ENCODE measurements at regions not wholly inside any gene's neighbourhood (a gene's known extent, or its start where the extent isn't known, plus 50 kb on each side); places are given as distances from the start of the nearest gene placed in this dataset.
A peak's percentile ranks its signal among the peaks of the same experiment; 100 is the strongest.

DNA sequence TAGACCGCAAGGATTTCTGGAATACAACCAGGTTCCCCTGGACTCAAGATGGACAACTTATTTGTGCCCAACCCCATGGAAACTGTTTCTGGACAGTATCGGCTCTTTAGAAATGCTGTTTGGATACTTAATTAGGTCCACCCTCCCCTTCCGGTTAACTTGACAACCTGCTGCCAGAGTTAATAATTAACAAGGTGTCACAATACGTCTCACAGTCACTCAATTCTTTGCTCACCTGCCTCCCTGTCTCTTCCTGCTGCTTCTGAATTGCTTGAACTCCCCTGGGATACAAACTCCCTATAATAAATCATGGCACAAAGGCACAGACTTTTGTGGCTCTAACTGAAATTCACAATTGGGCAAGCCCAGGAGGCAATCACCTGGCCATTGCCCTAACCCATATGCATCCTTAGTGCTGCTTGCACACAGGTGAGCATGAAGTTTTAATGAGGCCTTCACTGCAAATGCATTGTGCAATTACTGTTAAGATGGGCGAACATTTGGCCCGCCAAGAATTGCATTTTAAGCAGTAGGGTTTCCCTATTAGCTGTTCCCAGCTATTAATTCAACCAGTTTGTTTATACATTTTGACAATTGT is 504.4 kb upstream of the NOX3 start:
- no peak overlapping the region for H3K4me3 Mint-ChIP-seq
- H3K9me3 Mint-ChIP-seq, result no peaks in the 10 kb centered on the region
- peak overlapping the region in 1 of 3 experiments; percentile 10 for H3K27ac Mint-ChIP-seq
- TF ChIP-seq, protein P1, sequence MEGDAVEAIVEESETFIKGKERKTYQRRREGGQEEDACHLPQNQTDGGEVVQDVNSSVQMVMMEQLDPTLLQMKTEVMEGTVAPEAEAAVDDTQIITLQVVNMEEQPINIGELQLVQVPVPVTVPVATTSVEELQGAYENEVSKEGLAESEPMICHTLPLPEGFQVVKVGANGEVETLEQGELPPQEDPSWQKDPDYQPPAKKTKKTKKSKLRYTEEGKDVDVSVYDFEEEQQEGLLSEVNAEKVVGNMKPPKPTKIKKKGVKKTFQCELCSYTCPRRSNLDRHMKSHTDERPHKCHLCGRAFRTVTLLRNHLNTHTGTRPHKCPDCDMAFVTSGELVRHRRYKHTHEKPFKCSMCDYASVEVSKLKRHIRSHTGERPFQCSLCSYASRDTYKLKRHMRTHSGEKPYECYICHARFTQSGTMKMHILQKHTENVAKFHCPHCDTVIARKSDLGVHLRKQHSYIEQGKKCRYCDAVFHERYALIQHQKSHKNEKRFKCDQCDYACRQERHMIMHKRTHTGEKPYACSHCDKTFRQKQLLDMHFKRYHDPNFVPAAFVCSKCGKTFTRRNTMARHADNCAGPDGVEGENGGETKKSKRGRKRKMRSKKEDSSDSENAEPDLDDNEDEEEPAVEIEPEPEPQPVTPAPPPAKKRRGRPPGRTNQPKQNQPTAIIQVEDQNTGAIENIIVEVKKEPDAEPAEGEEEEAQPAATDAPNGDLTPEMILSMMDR (IDR thresholded peaks at IDR 0.05; ENCODE audit: unreplicated experiment in 3 of 3), result no peak
- H3K36me3 Mint-ChIP-seq (ENCODE audit: low read depth), result no peaks in the 10 kb centered on the region
- no peaks in the 10 kb centered on the region for H3K27me3 Mint-ChIP-seq (ENCODE audit: low read depth)
- H3K4me1 Mint-ChIP-seq, result peaks cover 7% of the 10 kb centered on the region

DNA sequence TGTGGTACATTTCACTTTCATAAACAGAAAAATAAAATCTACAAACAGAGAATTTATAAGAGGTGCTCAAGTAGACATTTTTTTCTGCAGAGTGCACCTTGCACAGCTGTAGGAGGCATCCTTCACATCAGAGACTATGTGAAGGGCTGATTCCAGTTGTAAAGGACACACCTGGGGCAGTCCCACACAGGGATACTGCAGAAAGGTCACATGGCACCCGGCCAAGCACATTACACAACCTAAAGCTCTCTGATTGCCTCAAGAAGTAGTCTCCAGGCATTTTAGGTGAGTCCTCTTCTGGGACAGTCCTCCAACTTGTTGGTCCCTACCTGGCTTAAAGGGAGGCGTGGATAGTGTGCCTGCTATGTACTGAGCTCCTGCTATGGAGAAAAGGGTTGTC is 502.9 kb upstream of the NOX3 start:
- TF ChIP-seq, protein P1 (IDR thresholded peaks at IDR 0.05; ENCODE audit: unreplicated experiment in 3 of 3), result no peak
- H3K36me3 Mint-ChIP-seq (ENCODE audit: low read depth), result no peaks in the 10 kb centered on the region
- no peaks in the 10 kb centered on the region for H3K4me1 Mint-ChIP-seq
- no peaks in the 10 kb centered on the region for H3K9me3 Mint-ChIP-seq
- H3K4me3 Mint-ChIP-seq, result no peak overlapping the region
- no peak overlapping the region for H3K27ac Mint-ChIP-seq
- no peaks in the 10 kb centered on the region for H3K27me3 Mint-ChIP-seq (ENCODE audit: low read depth)

DNA sequence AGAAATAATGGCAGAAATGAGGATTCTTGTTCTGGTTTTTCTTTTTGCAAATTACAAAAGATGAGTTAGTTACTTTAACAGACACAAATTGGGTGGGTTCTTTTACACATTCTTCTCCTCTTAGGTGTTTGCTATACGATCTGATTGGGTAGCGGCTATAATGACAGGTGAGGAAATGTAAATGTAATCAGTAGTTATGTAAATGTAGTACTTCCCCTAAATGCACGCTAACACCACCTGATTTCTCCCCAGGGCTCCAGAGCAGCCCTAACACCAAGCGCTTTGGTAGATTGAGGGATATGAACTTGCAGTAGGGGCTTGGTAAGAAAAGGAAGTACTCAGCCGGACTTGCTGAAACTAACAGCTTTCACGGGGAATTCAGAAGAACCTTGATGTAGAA is 499.4 kb upstream of the NOX3 start:
- Mint-ChIP-seq H3K27ac (no peak overlapping the region), H3K36me3 (ENCODE audit: low read depth) (no peaks in the 10 kb centered on the region), H3K4me3 (no peak overlapping the region), H3K9me3 (no peaks in the 10 kb centered on the region), H3K4me1 (no peaks in the 10 kb centered on the region), H3K27me3 (ENCODE audit: low read depth) (peaks cover 5% of the 10 kb centered on the region)
- TF ChIP-seq, protein P1 (IDR thresholded peaks at IDR 0.05; ENCODE audit: unreplicated experiment in 3 of 3), result no peak

DNA sequence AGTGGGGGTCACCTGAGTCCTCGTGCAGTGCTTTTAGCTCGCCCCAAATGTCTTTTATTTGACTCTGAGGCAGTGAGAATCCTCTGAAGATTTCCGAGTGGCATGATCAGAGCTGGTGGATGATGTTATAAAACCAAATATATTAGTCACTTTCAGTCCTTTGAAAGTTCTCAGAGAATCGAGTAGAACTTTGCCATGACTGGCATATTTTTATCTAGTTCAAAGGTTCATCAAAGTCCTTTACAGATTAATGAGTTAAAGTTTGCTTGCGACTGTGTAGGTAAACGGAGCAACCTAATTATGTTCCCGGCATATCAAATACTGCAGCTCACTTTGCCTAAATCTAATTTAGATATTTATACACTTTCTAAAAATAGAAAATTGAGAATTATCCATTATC is 498.5 kb upstream of the NOX3 start:
- no peaks in the 10 kb centered on the region for H3K36me3 Mint-ChIP-seq (ENCODE audit: low read depth)
- TF ChIP-seq, protein P1 (IDR thresholded peaks at IDR 0.05; ENCODE audit: unreplicated experiment in 3 of 3), result no peak
- no peak overlapping the region for H3K27ac Mint-ChIP-seq
- no peaks in the 10 kb centered on the region for H3K4me1 Mint-ChIP-seq
- no peaks in the 10 kb centered on the region for H3K9me3 Mint-ChIP-seq
- peaks cover 5% of the 10 kb centered on the region for H3K27me3 Mint-ChIP-seq (ENCODE audit: low read depth)
- H3K4me3 Mint-ChIP-seq, result no peak overlapping the region

DNA sequence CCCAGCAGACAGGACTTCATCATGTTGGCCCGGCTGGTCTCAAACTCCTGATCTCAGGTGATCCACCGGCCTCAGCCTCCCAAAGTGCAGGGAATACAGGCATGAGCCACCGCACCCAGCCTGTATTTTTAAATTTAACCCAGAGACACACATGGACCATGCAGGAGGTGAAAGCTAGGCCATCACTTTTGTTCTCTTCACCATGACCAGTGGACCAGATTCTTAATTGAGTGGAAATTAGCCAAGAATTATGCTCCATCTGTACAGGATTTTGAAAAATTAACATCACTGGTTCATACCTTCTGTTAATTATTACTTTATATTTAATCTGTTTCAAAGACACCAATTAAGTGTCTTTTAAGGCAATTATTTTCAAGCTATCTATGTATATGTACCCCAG is 493.6 kb upstream of the NOX3 start:
- no peaks in the 10 kb centered on the region for H3K36me3 Mint-ChIP-seq (ENCODE audit: low read depth)
- H3K4me1 Mint-ChIP-seq, result peaks cover 5% of the 10 kb centered on the region
- H3K27ac Mint-ChIP-seq, result no peak overlapping the region
- no peaks in the 10 kb centered on the region for H3K9me3 Mint-ChIP-seq
- TF ChIP-seq, protein P1 (IDR thresholded peaks at IDR 0.05; ENCODE audit: unreplicated experiment in 3 of 3), result no peak
- peaks cover 5% of the 10 kb centered on the region for H3K27me3 Mint-ChIP-seq (ENCODE audit: low read depth)
- H3K4me3 Mint-ChIP-seq, result no peak overlapping the region

DNA sequence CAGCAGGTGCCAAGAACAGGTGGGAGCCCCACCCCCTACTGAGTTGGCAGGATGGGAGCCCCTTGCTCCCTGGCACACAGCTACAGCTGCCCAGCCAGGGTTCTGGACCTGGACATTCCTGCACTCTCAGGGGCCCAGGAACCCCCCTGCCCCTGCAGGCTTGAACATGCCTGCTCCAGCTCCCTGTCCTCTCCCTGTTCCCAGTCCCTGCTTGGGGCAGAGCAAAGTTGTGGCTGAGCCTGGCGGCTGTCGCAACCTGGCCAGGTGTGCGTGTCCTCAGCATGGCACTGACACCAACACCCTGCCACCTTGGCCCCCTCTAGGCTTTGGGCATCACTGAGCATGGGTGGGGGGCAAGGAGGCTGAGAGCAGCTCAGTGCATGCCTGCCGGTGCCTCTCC is 491.2 kb upstream of the NOX3 start:
- TF ChIP-seq, protein P1 (IDR thresholded peaks at IDR 0.05; ENCODE audit: unreplicated experiment in 3 of 3), result no peak
- H3K27me3 Mint-ChIP-seq (ENCODE audit: low read depth), result no peaks in the 10 kb centered on the region
- H3K4me1 Mint-ChIP-seq, result peaks cover 5% of the 10 kb centered on the region
- H3K27ac Mint-ChIP-seq, result no peak overlapping the region
- no peaks in the 10 kb centered on the region for H3K36me3 Mint-ChIP-seq (ENCODE audit: low read depth)
- H3K9me3 Mint-ChIP-seq, result no peaks in the 10 kb centered on the region
- no peak overlapping the region for H3K4me3 Mint-ChIP-seq
